ENCODE measurements at regions not wholly inside any gene's neighbourhood (a gene's known extent, or its start where the extent isn't known, plus 50 kb on each side); places are given as distances from the start of the nearest gene placed in this dataset.

DNA sequence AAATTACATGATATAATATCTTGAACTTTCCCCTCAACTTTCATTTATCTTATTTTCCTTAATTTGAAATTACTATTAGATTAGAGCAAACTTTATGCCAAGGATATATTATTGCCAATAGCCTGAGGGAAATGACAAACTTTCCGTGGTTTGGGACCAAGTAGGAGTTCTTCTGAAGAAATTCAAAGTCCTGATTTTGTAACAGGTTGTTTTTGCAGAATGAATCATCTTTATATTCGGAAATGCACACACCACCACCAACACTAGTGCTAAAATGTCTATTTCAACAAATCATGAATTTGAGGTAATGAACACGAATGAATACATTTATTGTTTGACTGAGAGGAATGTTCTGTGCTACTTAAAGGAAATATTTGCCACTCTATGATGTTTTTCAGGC, 226.7 kb downstream of the GRIA2 start:
- Mint-ChIP-seq H3K4me3 (ENCODE audit: unreplicated experiment) (no peak overlapping the region), H3K27me3 (ENCODE audit: insufficient read depth, unreplicated experiment) (no peaks in the 10 kb centered on the region)

DNA sequence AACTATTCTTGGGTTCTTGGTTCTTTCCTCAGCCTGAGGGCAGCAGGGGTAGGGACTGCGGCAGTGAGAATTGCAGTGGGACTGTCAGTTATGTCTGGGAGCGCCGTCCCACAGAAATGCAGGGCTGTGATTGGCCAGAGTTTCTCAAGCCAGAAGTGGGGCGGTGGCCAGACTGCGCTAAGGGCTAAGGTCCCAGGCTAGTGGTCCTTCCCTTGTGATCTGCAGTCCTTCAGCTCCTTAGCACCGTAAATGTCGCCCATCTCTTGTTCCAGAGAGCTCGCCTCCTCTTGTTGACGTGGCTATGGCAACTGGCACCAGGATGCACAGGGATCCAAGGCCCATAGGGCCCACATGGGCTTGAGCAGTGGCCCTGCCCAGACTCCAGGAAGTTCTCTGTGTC, 223.5 kb downstream of the GRIA2 start:
- H3K27me3 Mint-ChIP-seq (ENCODE audit: insufficient read depth, unreplicated experiment), result no peaks in the 10 kb centered on the region
- no peaks in the 10 kb centered on the region for H3K9me3 Mint-ChIP-seq (ENCODE audit: unreplicated experiment)
- ChIA-PET CTCF (no interaction called here), POLR2A (no interaction called here)
- no peak for TF ChIP-seq CTCF (IDR thresholded peaks at IDR 0.05; ENCODE audit: unreplicated experiment)
- H3K4me3 Mint-ChIP-seq (ENCODE audit: unreplicated experiment), result no peak overlapping the region
- H3K4me1 Mint-ChIP-seq (ENCODE audit: insufficient read depth, unreplicated experiment), result no peaks in the 10 kb centered on the region
- DNase-seq (ENCODE audit: unreplicated experiment), result no peak
- BruUV-seq (replicated peaks), result no TSS peak
- H3K36me3 Mint-ChIP-seq (ENCODE audit: insufficient read depth, unreplicated experiment), result no peaks in the 10 kb centered on the region
- no peak overlapping the region for H3K27ac Mint-ChIP-seq (ENCODE audit: low read depth, unreplicated experiment)
- intact Hi-C loops (cut with micrococcal nuclease), result no loop called here

More for the DNA sequence above, 226.7 kb downstream of the GRIA2 start:
- H3K36me3 Mint-ChIP-seq (ENCODE audit: insufficient read depth, unreplicated experiment), result no peaks in the 10 kb centered on the region
- no TSS peak for BruUV-seq (replicated peaks)
- POLR2A ChIA-PET, result no interaction called here
- intact Hi-C loops (cut with micrococcal nuclease), result no loop called here
- TF ChIP-seq CTCF (IDR thresholded peaks at IDR 0.05; ENCODE audit: unreplicated experiment), result no peak
- H3K9me3 Mint-ChIP-seq (ENCODE audit: unreplicated experiment), result no peaks in the 10 kb centered on the region
- H3K27ac Mint-ChIP-seq (ENCODE audit: low read depth, unreplicated experiment), result no peak overlapping the region
- DNase-seq (ENCODE audit: unreplicated experiment), result peak; percentile 87
- CTCF ChIA-PET, result no interaction called here
- no peaks in the 10 kb centered on the region for H3K4me1 Mint-ChIP-seq (ENCODE audit: insufficient read depth, unreplicated experiment)

DNA sequence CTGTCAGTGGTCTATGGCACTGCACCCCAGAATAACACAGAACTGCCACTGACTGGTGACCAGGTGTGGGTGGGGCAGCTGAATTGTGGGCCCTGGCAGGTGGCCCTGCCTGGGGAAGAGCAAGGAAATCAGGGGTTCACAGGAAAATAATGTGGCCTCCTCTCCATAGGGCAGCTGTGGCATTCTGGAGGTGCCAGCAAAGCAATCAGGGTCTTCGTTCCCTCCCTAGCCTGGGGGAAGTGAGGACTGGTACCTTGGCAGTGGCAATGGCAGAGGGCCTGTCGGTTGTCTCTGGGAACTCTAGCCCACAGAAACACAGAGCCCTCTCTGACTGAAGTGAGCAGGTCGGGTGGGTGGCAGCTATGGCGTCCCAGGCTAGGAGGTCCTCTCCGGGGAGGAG, 223.0 kb downstream of the GRIA2 start:
- ChIA-PET CTCF (no interaction called here), POLR2A (no interaction called here)
- no peaks in the 10 kb centered on the region for H3K36me3 Mint-ChIP-seq (ENCODE audit: insufficient read depth, unreplicated experiment)
- no peaks in the 10 kb centered on the region for H3K27me3 Mint-ChIP-seq (ENCODE audit: insufficient read depth, unreplicated experiment)
- no peak overlapping the region for H3K27ac Mint-ChIP-seq (ENCODE audit: low read depth, unreplicated experiment)
- no peak for DNase-seq (ENCODE audit: unreplicated experiment)
- no TSS peak for BruUV-seq (replicated peaks)
- no peaks in the 10 kb centered on the region for H3K9me3 Mint-ChIP-seq (ENCODE audit: unreplicated experiment)
- TF ChIP-seq CTCF (IDR thresholded peaks at IDR 0.05; ENCODE audit: unreplicated experiment), result no peak
- no peaks in the 10 kb centered on the region for H3K4me1 Mint-ChIP-seq (ENCODE audit: insufficient read depth, unreplicated experiment)
- no peak overlapping the region for H3K4me3 Mint-ChIP-seq (ENCODE audit: unreplicated experiment)
- intact Hi-C loops (cut with micrococcal nuclease), result no loop called here

DNA sequence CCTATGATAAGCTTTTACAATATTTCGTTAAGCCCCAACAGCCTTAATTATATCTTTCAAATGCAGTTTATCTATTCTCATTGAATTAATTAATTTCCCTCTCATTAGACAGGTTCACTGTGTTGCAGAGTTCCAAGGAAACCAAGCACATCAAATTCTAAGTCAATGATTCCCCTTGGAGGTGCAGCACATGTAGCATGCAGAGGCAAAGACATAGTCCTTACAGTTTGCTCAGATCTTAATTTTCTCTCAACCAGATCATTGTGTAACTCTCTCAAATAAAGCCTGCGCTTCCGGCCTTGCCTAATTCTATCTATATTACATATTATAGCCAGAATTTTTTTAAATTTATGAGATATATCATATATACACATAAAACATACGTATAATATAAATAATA, 205.4 kb downstream of the GRIA2 start:
- H3K4me3 Mint-ChIP-seq (ENCODE audit: unreplicated experiment), result no peak overlapping the region
- H3K27ac Mint-ChIP-seq (ENCODE audit: low read depth, unreplicated experiment), result no peak overlapping the region
- H3K27me3 Mint-ChIP-seq (ENCODE audit: insufficient read depth, unreplicated experiment), result no peaks in the 10 kb centered on the region
- H3K4me1 Mint-ChIP-seq (ENCODE audit: insufficient read depth, unreplicated experiment), result no peaks in the 10 kb centered on the region
- H3K9me3 Mint-ChIP-seq (ENCODE audit: unreplicated experiment), result peaks cover 20% of the 10 kb centered on the region
- ChIA-PET POLR2A (no interaction called here), CTCF (no interaction called here)
- BruUV-seq (replicated peaks), result no TSS peak
- H3K36me3 Mint-ChIP-seq (ENCODE audit: insufficient read depth, unreplicated experiment), result no peaks in the 10 kb centered on the region
- TF ChIP-seq CTCF (IDR thresholded peaks at IDR 0.05; ENCODE audit: unreplicated experiment), result no peak
- intact Hi-C loops (cut with micrococcal nuclease), result no loop called here
- DNase-seq (ENCODE audit: unreplicated experiment), result no peak

Data from MCF 10A (cell line).